ENCODE measurements at regions not wholly inside any gene's neighbourhood (a gene's known extent, or its start where the extent isn't known, plus 50 kb on each side); places are given as distances from the start of the nearest gene placed in this dataset.

GRCh38 chr3:164452707-164453106 is 625.6 kb downstream of the SI start:
- no peaks in the 10 kb centered on the region for H3K27me3 Mint-ChIP-seq (ENCODE audit: unreplicated experiment)
- peaks cover 25% of the 10 kb centered on the region for H3K4me1 Mint-ChIP-seq (ENCODE audit: low read depth, unreplicated experiment)
- DNase-seq = no peak
- peaks cover 3% of the 10 kb centered on the region for H3K9me3 Mint-ChIP-seq (ENCODE audit: low read depth, unreplicated experiment)
- intact Hi-C loops (cut with micrococcal nuclease; ENCODE audit: unreplicated experiment) = loop anchor here (5.0 kb wide), 1 partner anchor 735 kb away; no protein-coding TSS in a partner anchor
- BruUV-seq (replicated peaks) = no TSS peak
- no peaks in the 10 kb centered on the region for H3K36me3 Mint-ChIP-seq (ENCODE audit: insufficient read depth, unreplicated experiment)
- CTCF ChIA-PET = no interaction called here
- no peak for TF ChIP-seq CTCF (IDR thresholded peaks at IDR 0.05; ENCODE audit: unreplicated experiment)
- no peak overlapping the region for H3K4me3 Mint-ChIP-seq (ENCODE audit: low read depth, unreplicated experiment)
- no peak overlapping the region for H3K27ac Mint-ChIP-seq (ENCODE audit: unreplicated experiment)

DNA sequence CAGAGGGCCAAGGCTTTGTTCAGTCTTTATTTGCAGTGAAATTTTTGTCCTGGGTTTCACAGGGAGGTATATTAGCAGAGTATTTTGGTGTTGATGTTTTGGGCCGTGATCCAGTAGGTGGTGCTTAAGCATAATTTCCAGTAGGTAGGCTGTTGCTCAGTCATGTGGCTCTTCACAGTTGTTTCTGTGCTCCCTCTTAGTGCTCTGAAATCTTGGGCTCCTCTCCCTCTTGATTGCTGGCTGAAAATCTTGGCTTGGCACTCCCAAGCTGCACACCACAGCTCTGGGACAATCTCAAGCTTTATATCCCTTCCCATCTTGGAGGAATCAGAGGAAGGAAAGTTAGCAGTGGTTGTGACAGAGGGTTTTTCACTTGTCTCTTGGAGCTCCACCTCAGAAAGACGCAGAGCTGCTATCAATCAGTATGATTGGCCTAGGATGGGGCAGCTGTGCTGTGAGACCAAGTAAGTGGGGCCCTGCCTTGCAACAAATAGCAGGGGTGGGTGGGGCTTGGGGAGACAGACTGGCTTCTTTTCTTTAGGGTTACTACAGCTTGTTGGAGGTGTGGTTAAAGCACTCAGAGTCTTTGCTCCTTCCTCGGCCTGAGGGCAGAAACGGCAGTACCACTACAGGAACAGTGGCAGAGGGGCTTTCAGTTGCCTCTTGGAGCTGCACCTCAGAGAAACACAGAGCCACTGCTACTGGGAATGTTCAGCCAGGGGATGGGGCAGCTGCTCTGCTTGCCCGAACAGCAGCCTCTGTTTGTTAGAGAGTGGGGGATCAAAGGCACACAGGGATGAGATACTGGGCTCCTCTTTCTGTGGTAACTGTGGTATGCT is 627.0 kb downstream of the SI start:
- no peaks in the 10 kb centered on the region for H3K36me3 Mint-ChIP-seq (ENCODE audit: insufficient read depth, unreplicated experiment)
- no peak overlapping the region for H3K27ac Mint-ChIP-seq (ENCODE audit: unreplicated experiment)
- no peak overlapping the region for H3K4me3 Mint-ChIP-seq (ENCODE audit: low read depth, unreplicated experiment)
- CTCF ChIA-PET = interaction anchor here (0.6 kb wide), 1 partner anchor 288 kb away, joined by 5 read pairs; no protein-coding TSS in a partner anchor
- peaks cover 25% of the 10 kb centered on the region for H3K4me1 Mint-ChIP-seq (ENCODE audit: low read depth, unreplicated experiment)
- BruUV-seq (replicated peaks) = no TSS peak
- no peak for DNase-seq
- H3K9me3 Mint-ChIP-seq (ENCODE audit: low read depth, unreplicated experiment) = peaks cover 5% of the 10 kb centered on the region
- TF ChIP-seq CTCF (IDR thresholded peaks at IDR 0.05; ENCODE audit: unreplicated experiment) = no peak
- intact Hi-C loops (cut with micrococcal nuclease; ENCODE audit: unreplicated experiment) = loop anchor here (5.0 kb wide), 1 partner anchor 736 kb away; no protein-coding TSS in a partner anchor
- H3K27me3 Mint-ChIP-seq (ENCODE audit: unreplicated experiment) = no peaks in the 10 kb centered on the region

DNA sequence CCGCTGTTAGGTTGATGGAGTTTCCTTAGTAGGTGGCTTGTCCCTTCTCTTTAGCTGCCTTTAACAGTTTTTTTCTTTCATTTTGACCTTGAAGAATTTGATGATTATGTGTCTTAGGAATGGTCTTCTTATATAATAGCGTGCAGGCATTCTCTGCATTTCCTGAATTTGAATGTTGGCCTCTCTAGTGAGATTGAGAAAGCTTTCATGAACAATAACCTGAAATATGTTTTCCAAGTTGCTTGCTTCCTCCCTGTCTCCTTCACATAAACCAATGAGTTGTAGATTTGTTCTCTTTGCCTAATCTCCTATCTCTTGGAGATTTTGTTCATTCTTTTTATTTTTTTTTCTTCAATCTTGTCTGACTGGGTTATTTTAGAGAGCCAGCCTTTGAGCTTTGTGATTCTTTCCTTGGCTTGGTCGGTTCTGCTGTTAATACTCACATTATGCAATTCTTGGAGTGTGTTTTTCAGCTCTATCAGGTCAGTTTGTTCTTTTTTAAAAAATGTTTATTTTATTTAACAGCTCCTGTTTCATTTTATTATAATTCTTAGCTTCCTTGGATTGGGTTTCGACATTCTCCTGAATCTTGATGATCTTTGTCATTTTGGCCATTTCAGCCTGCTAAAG is 627.9 kb downstream of the SI start:
- Mint-ChIP-seq H3K9me3 (ENCODE audit: low read depth, unreplicated experiment) (peaks cover 5% of the 10 kb centered on the region), H3K27me3 (ENCODE audit: unreplicated experiment) (no peaks in the 10 kb centered on the region), H3K27ac (ENCODE audit: unreplicated experiment) (no peak overlapping the region), H3K4me1 (ENCODE audit: low read depth, unreplicated experiment) (peaks cover 25% of the 10 kb centered on the region), H3K4me3 (ENCODE audit: low read depth, unreplicated experiment) (no peak overlapping the region), H3K36me3 (ENCODE audit: insufficient read depth, unreplicated experiment) (no peaks in the 10 kb centered on the region)
- intact Hi-C loops (cut with micrococcal nuclease; ENCODE audit: unreplicated experiment) = loop anchor here (5.0 kb wide), 1 partner anchor 737 kb away; no protein-coding TSS in a partner anchor
- TF ChIP-seq CTCF (IDR thresholded peaks at IDR 0.05; ENCODE audit: unreplicated experiment) = no peak
- no peak for DNase-seq
- CTCF ChIA-PET = interaction anchor here (0.9 kb wide), 1 partner anchor 9 kb away, joined by 3 read pairs; no protein-coding TSS in a partner anchor
- BruUV-seq (replicated peaks) = no TSS peak

GRCh38 chr3:164419220-164419619 is 659.1 kb downstream of the SI start:
- H3K27me3 Mint-ChIP-seq (ENCODE audit: unreplicated experiment) = no peaks in the 10 kb centered on the region
- intact Hi-C loops (cut with micrococcal nuclease; ENCODE audit: unreplicated experiment) = no loop called here
- H3K4me3 Mint-ChIP-seq (ENCODE audit: low read depth, unreplicated experiment) = no peak overlapping the region
- no peak for DNase-seq
- no peak for TF ChIP-seq CTCF (IDR thresholded peaks at IDR 0.05; ENCODE audit: unreplicated experiment)
- H3K27ac Mint-ChIP-seq (ENCODE audit: unreplicated experiment) = no peak overlapping the region
- peaks cover 2% of the 10 kb centered on the region for H3K9me3 Mint-ChIP-seq (ENCODE audit: low read depth, unreplicated experiment)
- CTCF ChIA-PET = no interaction called here
- no peaks in the 10 kb centered on the region for H3K36me3 Mint-ChIP-seq (ENCODE audit: insufficient read depth, unreplicated experiment)
- H3K4me1 Mint-ChIP-seq (ENCODE audit: low read depth, unreplicated experiment) = no peaks in the 10 kb centered on the region
- no TSS peak for BruUV-seq (replicated peaks)

Data from Calu3 (cell line).